Parathyroid adenoma (tissue), 2 donors: ENCODE measurements at regions not wholly inside any gene's neighbourhood (a gene's known extent, or its start where the extent isn't known, plus 50 kb on each side); places are given as distances from the start of the nearest gene placed in this dataset.
A peak's percentile ranks its signal among the peaks of the same experiment; 100 is the strongest.

Experiments used
- H2AFZ ChIP-seq: fragments of 300-600 bp; sonication (generic); one replicate; pipeline ENCODE4 v1.7.0; 2017; ENCODE audit warnings: antibody characterized with exemption, mild to moderate bottlenecking
- H3K27ac ChIP-seq: fragments of 300-600 bp; sonication (generic); one replicate; pipeline ENCODE4 v1.7.0; 2017
- H3K27me3 ChIP-seq: fragments of 300-600 bp; sonication (generic); one replicate; pipeline ENCODE4 v1.7.0; 2017; ENCODE audit warnings: low read length; ENCODE audit not compliant: control insufficient read depth, insufficient read depth
- H3K36me3 ChIP-seq: fragments of 300-600 bp; sonication (generic); one replicate; pipeline ENCODE4 v1.7.0; 2017; ENCODE audit warnings: low read length; ENCODE audit not compliant: control insufficient read depth, insufficient read depth
- H3K4me1 ChIP-seq: fragments of 300-600 bp; sonication (generic); one replicate; pipeline ENCODE4 v1.7.0; 2017; ENCODE audit warnings: control low read depth
- H3K4me2 ChIP-seq: fragments of 300-600 bp; sonication (generic); one replicate; pipeline ENCODE4 v1.7.0; 2017; ENCODE audit warnings: low read length
- H3K4me3 ChIP-seq: fragments of 300-600 bp; sonication (generic); one replicate; pipeline ENCODE4 v1.7.0; 2017; ENCODE audit warnings: low read depth, low read length
- H3K79me2 ChIP-seq: fragments of 300-600 bp; sonication (generic); one replicate; pipeline ENCODE4 v1.7.0; 2017; ENCODE audit warnings: control low read depth
- H3K9ac ChIP-seq: fragments of 300-600 bp; sonication (generic); one replicate; pipeline ENCODE4 v1.7.0; 2017; ENCODE audit warnings: mild to moderate bottlenecking
- H3K9me3 ChIP-seq: fragments of 300-600 bp; sonication (generic); one replicate; pipeline ENCODE4 v1.7.0; 2017; ENCODE audit warnings: low read length; ENCODE audit not compliant: control insufficient read depth
- CTCF ChIP-seq: fragments of 300-600 bp; sonication (generic); IDR thresholded peaks from one replicate; pipeline ENCODE4 v1.7.0; 2017; ENCODE audit warnings: antibody characterized with exemption, mild to moderate bottlenecking
- donor health status: primary hyperparathyroidism.

- Histone ChIP-seq H3K9ac (no peak overlapping the region), H3K9me3 (no peaks in the 10 kb centered on the region), H3K4me1 (peaks cover 3% of the 10 kb centered on the region), H3K4me3 (no peak overlapping the region), H3K36me3 (no peaks in the 10 kb centered on the region), H3K27me3 (no peaks in the 10 kb centered on the region), H2AFZ (peak overlapping the region; percentile 76), H3K79me2 (no peaks in the 10 kb centered on the region), H3K27ac (peak overlapping the region; percentile 78), H3K4me2 (no peak overlapping the region)
- no peak for TF ChIP-seq CTCF
Measured at GRCh38 chrX:20363275-20363674, 96.6 kb upstream of the RPS6KA3 start.

GRCh38 chrX:20362268-20363267, 95.9 kb upstream of the RPS6KA3 start:
- peak overlapping the region; percentile 76 for H2AFZ ChIP-seq
- TF ChIP-seq CTCF: no peak
- peak overlapping the region; percentile 78 for H3K27ac ChIP-seq
- H3K9me3 ChIP-seq: no peaks in the 10 kb centered on the region
- no peak overlapping the region for H3K9ac ChIP-seq
- H3K36me3 ChIP-seq: no peaks in the 10 kb centered on the region
- H3K27me3 ChIP-seq: no peaks in the 10 kb centered on the region
- no peak overlapping the region for H3K4me3 ChIP-seq
- H3K4me1 ChIP-seq: peaks cover 3% of the 10 kb centered on the region
- H3K4me2 ChIP-seq: no peak overlapping the region
- H3K79me2 ChIP-seq: no peaks in the 10 kb centered on the region

GRCh38 chrX:20361890-20362262, 95.2 kb upstream of the RPS6KA3 start:
- peaks cover 3% of the 10 kb centered on the region for H3K4me1 ChIP-seq
- peak overlapping the region; percentile 78 for H3K27ac ChIP-seq
- no peaks in the 10 kb centered on the region for H3K27me3 ChIP-seq
- no peak overlapping the region for H3K4me3 ChIP-seq
- TF ChIP-seq CTCF: no peak
- no peak overlapping the region for H3K9ac ChIP-seq
- no peaks in the 10 kb centered on the region for H3K36me3 ChIP-seq
- H3K9me3 ChIP-seq: no peaks in the 10 kb centered on the region
- H2AFZ ChIP-seq: peak overlapping the region; percentile 22
- no peaks in the 10 kb centered on the region for H3K79me2 ChIP-seq
- no peak overlapping the region for H3K4me2 ChIP-seq

GRCh38 chrX:20361081-20361889, 94.6 kb upstream of the RPS6KA3 start:
- H3K27me3 ChIP-seq: no peaks in the 10 kb centered on the region
- TF ChIP-seq CTCF: no peak
- no peaks in the 10 kb centered on the region for H3K36me3 ChIP-seq
- no peaks in the 10 kb centered on the region for H3K79me2 ChIP-seq
- H3K9me3 ChIP-seq: no peaks in the 10 kb centered on the region
- no peak overlapping the region for H3K4me2 ChIP-seq
- H3K9ac ChIP-seq: no peak overlapping the region
- no peak overlapping the region for H3K4me3 ChIP-seq
- H3K4me1 ChIP-seq: peaks cover 3% of the 10 kb centered on the region
- H3K27ac ChIP-seq: peak overlapping the region; percentile 78
- peak overlapping the region; percentile 22 for H2AFZ ChIP-seq
